Endothelial cell (in vitro differentiated cells): ENCODE measurements at regions not wholly inside any gene's neighbourhood (a gene's known extent, or its start where the extent isn't known, plus 50 kb on each side); places are given as distances from the start of the nearest gene placed in this dataset.

ENCODE experiments used
- DNase-seq: peaks from one replicate; pipeline ENCODE4 v3.0.0; 2021; ENCODE audit warnings: low spot score
- H3K27ac Mint-ChIP-seq: one replicate; pipeline ENCODE4 v1.8.0; 2021; ENCODE audit warnings: mixed read lengths, inconsistent platforms; ENCODE audit not compliant: unreplicated experiment
- H3K27me3 Mint-ChIP-seq: one replicate; pipeline ENCODE4 v1.8.0; 2021; ENCODE audit warnings: mild to moderate bottlenecking, moderate library complexity, mixed read lengths, inconsistent platforms; ENCODE audit not compliant: unreplicated experiment
- H3K36me3 Mint-ChIP-seq: one replicate; pipeline ENCODE4 v1.8.0; 2021; ENCODE audit warnings: mild to moderate bottlenecking, low read depth, mixed read lengths, inconsistent platforms; ENCODE audit not compliant: unreplicated experiment
- H3K4me1 Mint-ChIP-seq: one replicate; pipeline ENCODE4 v1.8.0; 2021; ENCODE audit warnings: mild to moderate bottlenecking, mixed read lengths, inconsistent platforms; ENCODE audit not compliant: unreplicated experiment
- H3K4me3 Mint-ChIP-seq: one replicate; pipeline ENCODE4 v1.8.0; 2021; ENCODE audit warnings: mild to moderate bottlenecking, mixed read lengths, inconsistent platforms; ENCODE audit not compliant: unreplicated experiment
- H3K9me3 Mint-ChIP-seq: one replicate; pipeline ENCODE4 v1.8.0; 2021; ENCODE audit warnings: mixed read lengths, inconsistent platforms; ENCODE audit not compliant: unreplicated experiment
- CTCF ChIP-seq: fragments of 200-600 bp; sonication (generic); IDR thresholded peaks from one replicate; pipeline ENCODE4 v1.5.0; 2021; ENCODE audit warnings: antibody characterized with exemption; ENCODE audit not compliant: unreplicated experiment

GRCh38 chr18:45282101-45282812, 333.0 kb upstream of the SLC14A2 start:
- Mint-ChIP-seq H3K4me3 (no peak overlapping the region), H3K4me1 (peaks cover 2% of the 10 kb centered on the region), H3K36me3 (no peaks in the 10 kb centered on the region), H3K27ac (no peak overlapping the region), H3K27me3 (peaks cover 2% of the 10 kb centered on the region), H3K9me3 (no peaks in the 10 kb centered on the region)
- no peak for DNase-seq
- TF ChIP-seq CTCF: no peak

DNA sequence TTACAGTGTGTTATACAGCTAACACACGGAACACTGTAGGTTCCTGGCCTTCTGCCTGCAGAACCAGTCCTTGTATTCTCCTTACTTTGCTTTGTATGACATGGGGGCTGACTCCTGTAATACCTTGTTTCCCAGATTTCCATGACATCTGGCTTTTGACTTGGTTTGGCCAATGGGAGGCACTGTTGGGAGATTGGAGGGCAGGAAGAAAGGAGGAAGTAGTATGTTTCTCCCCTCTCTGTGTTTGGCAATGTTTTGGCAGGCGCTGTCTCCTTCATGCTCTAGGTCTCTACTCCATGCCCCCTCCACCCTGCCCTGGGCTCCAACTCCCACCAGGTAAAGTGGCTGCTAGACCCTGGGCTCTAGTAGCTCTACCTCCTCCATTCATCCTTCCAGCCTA, 331.1 kb upstream of the SLC14A2 start:
- peaks cover 2% of the 10 kb centered on the region for H3K4me1 Mint-ChIP-seq
- peaks cover 2% of the 10 kb centered on the region for H3K27me3 Mint-ChIP-seq
- no peak for DNase-seq
- H3K36me3 Mint-ChIP-seq: no peaks in the 10 kb centered on the region
- TF ChIP-seq CTCF: no peak
- no peaks in the 10 kb centered on the region for H3K9me3 Mint-ChIP-seq
- H3K27ac Mint-ChIP-seq: no peak overlapping the region
- H3K4me3 Mint-ChIP-seq: no peak overlapping the region

- H3K36me3 Mint-ChIP-seq: no peaks in the 10 kb centered on the region
- H3K9me3 Mint-ChIP-seq: no peaks in the 10 kb centered on the region
- H3K4me1 Mint-ChIP-seq: peaks cover 2% of the 10 kb centered on the region
- no peak overlapping the region for H3K27ac Mint-ChIP-seq
- H3K27me3 Mint-ChIP-seq: peaks cover 2% of the 10 kb centered on the region
- H3K4me3 Mint-ChIP-seq: no peak overlapping the region
- TF ChIP-seq CTCF: no peak
- DNase-seq: no peak
Measured at GRCh38 chr18:45284851-45285250, 330.4 kb upstream of the SLC14A2 start.

- Mint-ChIP-seq H3K4me3 (no peak overlapping the region), H3K9me3 (no peaks in the 10 kb centered on the region), H3K27me3 (peaks cover 2% of the 10 kb centered on the region), H3K27ac (no peak overlapping the region), H3K36me3 (no peaks in the 10 kb centered on the region), H3K4me1 (peaks cover 2% of the 10 kb centered on the region)
- no peak for TF ChIP-seq CTCF
- DNase-seq: no peak
Measured at GRCh38 chr18:45285251-45285650, 330.0 kb upstream of the SLC14A2 start.

DNA sequence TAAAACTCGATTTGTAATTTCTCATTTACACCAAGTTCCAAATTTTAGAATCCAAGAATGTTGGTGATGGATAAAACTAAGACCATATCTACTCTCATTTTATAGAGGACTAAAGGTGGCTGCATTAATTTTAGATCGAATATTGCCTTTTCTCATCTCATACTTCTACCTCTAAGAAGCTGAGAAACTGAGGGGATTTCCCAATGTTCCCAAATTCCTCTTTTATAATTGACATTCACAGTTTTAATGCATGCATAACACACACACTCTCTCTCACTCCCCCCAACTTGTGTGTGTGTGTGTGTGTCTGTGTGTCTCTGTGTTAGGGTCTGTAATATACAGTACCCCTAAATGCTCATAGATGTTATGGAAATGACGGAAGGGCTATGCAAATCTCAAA, 328.8 kb upstream of the SLC14A2 start:
- H3K27ac Mint-ChIP-seq: no peak overlapping the region
- H3K27me3 Mint-ChIP-seq: peaks cover 2% of the 10 kb centered on the region
- H3K36me3 Mint-ChIP-seq: no peaks in the 10 kb centered on the region
- no peak for DNase-seq
- no peak for TF ChIP-seq CTCF
- H3K4me3 Mint-ChIP-seq: no peak overlapping the region
- no peaks in the 10 kb centered on the region for H3K9me3 Mint-ChIP-seq
- H3K4me1 Mint-ChIP-seq: peaks cover 2% of the 10 kb centered on the region
